ENCODE measurements at regions not wholly inside any gene's neighbourhood (a gene's known extent, or its start where the extent isn't known, plus 50 kb on each side); places are given as distances from the start of the nearest gene placed in this dataset.

DNA sequence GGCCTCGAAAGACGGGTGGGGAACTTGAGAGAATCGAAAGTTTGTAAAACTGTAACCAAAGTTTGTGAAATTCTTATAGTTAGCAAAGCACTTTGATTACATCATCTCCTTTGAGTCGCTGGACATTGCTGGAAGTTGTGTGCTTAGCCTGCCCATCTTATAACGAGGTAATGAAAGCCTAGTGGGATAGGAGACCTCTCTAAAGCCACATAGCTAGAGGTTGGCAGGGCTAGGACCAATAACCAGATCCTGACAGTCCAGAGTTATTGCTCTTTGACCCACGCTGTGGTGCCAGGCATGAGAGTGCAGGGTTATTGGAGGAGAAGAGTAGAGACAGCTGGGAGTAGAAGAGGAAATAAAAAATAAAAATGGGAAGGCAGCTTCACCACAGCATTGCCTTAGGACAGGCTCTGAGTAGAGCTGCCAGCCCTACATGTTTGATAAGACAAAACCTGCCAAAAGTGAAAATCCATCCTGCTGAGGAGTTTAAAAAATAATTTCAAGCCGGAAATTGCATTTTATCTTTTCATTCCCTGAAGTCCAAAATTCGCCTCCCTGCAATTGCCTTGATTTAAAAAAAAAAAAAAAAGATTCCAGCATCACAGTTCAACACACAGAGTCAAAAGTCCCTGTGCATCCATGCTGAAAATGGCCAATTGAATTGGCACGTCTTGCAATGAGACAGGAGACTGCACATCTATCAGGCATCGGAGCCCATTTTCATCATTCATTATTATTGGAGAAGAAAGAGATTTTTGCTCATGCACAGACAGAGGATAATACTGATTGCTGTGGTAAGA lies 225.5 kb upstream of the POU2AF2 start:
- ATAC-seq (no peak), DNase-seq (ENCODE audit: low spot score) (no peak)
- peaks cover 3% of the 10 kb centered on the region; the same call in 1 of the 2 replicates for H3K9me3 Mint-ChIP-seq
- H3K36me3 Mint-ChIP-seq: no peaks in the 10 kb centered on the region
- CTCF ChIA-PET: no interaction called here
- POLR2A ChIA-PET: no interaction called here
- H3K27ac Mint-ChIP-seq: no peak overlapping the region
- H3K27me3 Mint-ChIP-seq (ENCODE audit: low read depth): no peaks in the 10 kb centered on the region
- no peak overlapping the region for H3K4me3 Mint-ChIP-seq
- TF ChIP-seq, protein P1, sequence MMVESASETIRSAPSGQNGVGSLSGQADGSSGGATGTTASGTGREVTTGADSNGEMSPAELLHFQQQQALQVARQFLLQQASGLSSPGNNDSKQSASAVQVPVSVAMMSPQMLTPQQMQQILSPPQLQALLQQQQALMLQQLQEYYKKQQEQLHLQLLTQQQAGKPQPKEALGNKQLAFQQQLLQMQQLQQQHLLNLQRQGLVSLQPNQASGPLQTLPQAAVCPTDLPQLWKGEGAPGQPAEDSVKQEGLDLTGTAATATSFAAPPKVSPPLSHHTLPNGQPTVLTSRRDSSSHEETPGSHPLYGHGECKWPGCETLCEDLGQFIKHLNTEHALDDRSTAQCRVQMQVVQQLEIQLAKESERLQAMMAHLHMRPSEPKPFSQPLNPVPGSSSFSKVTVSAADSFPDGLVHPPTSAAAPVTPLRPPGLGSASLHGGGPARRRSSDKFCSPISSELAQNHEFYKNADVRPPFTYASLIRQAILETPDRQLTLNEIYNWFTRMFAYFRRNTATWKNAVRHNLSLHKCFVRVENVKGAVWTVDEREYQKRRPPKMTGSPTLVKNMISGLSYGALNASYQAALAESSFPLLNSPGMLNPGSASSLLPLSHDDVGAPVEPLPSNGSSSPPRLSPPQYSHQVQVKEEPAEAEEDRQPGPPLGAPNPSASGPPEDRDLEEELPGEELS (CRISPR knock-in tag; IDR thresholded peaks at IDR 0.05): no peak
- peaks cover 8% of the 10 kb centered on the region; the same call in 1 of the 2 replicates for H3K4me1 Mint-ChIP-seq

DNA sequence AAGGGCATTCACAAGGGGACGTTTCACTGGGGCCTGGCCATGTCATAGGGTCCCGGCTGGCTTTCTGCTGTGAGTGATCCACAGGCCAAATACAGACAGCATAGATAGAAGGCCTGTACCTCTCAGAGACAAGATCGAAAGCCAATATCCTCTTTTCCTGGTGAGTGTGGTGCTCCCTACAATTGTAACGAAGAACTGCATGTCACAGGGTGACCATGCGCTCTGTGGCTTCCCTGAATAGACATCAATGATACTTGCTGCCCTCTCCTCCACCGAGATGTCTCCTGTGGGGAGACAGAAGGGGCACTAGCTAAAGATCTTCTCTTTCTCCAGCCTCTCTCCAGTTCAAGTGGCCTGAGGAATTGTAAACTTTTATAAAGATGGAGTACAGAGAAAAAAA lies 226.1 kb upstream of the POU2AF2 start:
- no peak for TF ChIP-seq GRHL2 (CRISPR knock-in tag; IDR thresholded peaks at IDR 0.05; ENCODE audit: insufficient replicate concordance, severe bottlenecking)
- TF ChIP-seq SMAD4 (CRISPR knock-in tag; IDR thresholded peaks at IDR 0.05): no peak
- TF ChIP-seq ZNF263 (CRISPR knock-in tag; IDR thresholded peaks at IDR 0.05; ENCODE audit: low read depth): no peak
- no peak for TF ChIP-seq NFYB (CRISPR knock-in tag; conservative IDR thresholded peaks at IDR 0.05; ENCODE audit: low read depth)
- TF ChIP-seq, protein P2, sequence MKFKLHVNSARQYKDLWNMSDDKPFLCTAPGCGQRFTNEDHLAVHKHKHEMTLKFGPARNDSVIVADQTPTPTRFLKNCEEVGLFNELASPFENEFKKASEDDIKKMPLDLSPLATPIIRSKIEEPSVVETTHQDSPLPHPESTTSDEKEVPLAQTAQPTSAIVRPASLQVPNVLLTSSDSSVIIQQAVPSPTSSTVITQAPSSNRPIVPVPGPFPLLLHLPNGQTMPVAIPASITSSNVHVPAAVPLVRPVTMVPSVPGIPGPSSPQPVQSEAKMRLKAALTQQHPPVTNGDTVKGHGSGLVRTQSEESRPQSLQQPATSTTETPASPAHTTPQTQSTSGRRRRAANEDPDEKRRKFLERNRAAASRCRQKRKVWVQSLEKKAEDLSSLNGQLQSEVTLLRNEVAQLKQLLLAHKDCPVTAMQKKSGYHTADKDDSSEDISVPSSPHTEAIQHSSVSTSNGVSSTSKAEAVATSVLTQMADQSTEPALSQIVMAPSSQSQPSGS (CRISPR knock-in tag; IDR thresholded peaks at IDR 0.05; ENCODE audit: borderline replicate concordance, low read depth): no peak
- no peak for TF ChIP-seq JUN (CRISPR knock-in tag; IDR thresholded peaks at IDR 0.05)
- TF ChIP-seq, protein P3, sequence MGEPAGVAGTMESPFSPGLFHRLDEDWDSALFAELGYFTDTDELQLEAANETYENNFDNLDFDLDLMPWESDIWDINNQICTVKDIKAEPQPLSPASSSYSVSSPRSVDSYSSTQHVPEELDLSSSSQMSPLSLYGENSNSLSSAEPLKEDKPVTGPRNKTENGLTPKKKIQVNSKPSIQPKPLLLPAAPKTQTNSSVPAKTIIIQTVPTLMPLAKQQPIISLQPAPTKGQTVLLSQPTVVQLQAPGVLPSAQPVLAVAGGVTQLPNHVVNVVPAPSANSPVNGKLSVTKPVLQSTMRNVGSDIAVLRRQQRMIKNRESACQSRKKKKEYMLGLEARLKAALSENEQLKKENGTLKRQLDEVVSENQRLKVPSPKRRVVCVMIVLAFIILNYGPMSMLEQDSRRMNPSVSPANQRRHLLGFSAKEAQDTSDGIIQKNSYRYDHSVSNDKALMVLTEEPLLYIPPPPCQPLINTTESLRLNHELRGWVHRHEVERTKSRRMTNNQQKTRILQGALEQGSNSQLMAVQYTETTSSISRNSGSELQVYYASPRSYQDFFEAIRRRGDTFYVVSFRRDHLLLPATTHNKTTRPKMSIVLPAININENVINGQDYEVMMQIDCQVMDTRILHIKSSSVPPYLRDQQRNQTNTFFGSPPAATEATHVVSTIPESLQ (CRISPR knock-in tag; IDR thresholded peaks at IDR 0.05): no peak
- no peak for TF ChIP-seq ZNF232 (CRISPR knock-in tag; IDR thresholded peaks at IDR 0.05)
- Mint-ChIP-seq H3K4me3 (no peak overlapping the region), H3K4me1 (peaks cover 8% of the 10 kb centered on the region; the same call in 1 of the 2 replicates), H3K36me3 (no peaks in the 10 kb centered on the region), H3K27ac (no peak overlapping the region), H3K27me3 (ENCODE audit: low read depth) (no peaks in the 10 kb centered on the region), H3K9me3 (peaks cover 3% of the 10 kb centered on the region; the same call in 1 of the 2 replicates)
- DNase-seq (ENCODE audit: low spot score): no peak
- ATAC-seq: no peak
- ChIA-PET CTCF (no interaction called here), POLR2A (no interaction called here)

DNA sequence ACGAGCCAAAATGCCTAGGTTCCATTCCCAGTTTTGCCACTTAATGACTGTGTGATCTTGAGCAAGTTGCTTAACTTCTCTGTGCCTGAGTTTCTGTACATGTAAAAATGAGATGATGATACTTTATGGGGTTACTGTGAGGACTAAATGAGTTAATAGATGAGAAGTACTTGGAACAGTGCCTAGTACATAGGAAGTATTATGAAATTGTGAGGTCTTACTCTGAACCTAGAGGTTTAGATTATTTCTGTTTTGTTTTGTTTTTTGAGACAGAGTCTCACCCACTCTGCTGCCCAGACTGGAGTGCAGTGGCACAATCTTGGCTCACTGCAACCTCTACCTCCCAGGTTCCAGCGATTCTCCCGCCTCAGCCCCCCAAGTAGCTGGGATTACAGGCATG lies 227.0 kb upstream of the POU2AF2 start:
- TF ChIP-seq ZNF263 (CRISPR knock-in tag; IDR thresholded peaks at IDR 0.05; ENCODE audit: low read depth): no peak
- TF ChIP-seq, protein P4, sequence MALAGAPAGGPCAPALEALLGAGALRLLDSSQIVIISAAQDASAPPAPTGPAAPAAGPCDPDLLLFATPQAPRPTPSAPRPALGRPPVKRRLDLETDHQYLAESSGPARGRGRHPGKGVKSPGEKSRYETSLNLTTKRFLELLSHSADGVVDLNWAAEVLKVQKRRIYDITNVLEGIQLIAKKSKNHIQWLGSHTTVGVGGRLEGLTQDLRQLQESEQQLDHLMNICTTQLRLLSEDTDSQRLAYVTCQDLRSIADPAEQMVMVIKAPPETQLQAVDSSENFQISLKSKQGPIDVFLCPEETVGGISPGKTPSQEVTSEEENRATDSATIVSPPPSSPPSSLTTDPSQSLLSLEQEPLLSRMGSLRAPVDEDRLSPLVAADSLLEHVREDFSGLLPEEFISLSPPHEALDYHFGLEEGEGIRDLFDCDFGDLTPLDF (CRISPR knock-in tag; IDR thresholded peaks at IDR 0.05): no peak
- TF ChIP-seq, protein P2 (CRISPR knock-in tag; IDR thresholded peaks at IDR 0.05; ENCODE audit: borderline replicate concordance, low read depth): no peak
- no peak for TF ChIP-seq TEAD4 (CRISPR knock-in tag; IDR thresholded peaks at IDR 0.05)
- TF ChIP-seq SMAD3 (CRISPR knock-in tag; IDR thresholded peaks at IDR 0.05; ENCODE audit: borderline replicate concordance): no peak
- TF ChIP-seq SMAD4 (CRISPR knock-in tag; IDR thresholded peaks at IDR 0.05): no peak
- no peak for TF ChIP-seq JUN (CRISPR knock-in tag; IDR thresholded peaks at IDR 0.05)
- TF ChIP-seq, protein P5, sequence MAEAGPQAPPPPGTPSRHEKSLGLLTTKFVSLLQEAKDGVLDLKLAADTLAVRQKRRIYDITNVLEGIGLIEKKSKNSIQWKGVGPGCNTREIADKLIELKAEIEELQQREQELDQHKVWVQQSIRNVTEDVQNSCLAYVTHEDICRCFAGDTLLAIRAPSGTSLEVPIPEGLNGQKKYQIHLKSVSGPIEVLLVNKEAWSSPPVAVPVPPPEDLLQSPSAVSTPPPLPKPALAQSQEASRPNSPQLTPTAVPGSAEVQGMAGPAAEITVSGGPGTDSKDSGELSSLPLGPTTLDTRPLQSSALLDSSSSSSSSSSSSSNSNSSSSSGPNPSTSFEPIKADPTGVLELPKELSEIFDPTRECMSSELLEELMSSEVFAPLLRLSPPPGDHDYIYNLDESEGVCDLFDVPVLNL (CRISPR knock-in tag; IDR thresholded peaks at IDR 0.05; ENCODE audit: borderline replicate concordance, low read depth): no peak
- TF ChIP-seq, protein P6, sequence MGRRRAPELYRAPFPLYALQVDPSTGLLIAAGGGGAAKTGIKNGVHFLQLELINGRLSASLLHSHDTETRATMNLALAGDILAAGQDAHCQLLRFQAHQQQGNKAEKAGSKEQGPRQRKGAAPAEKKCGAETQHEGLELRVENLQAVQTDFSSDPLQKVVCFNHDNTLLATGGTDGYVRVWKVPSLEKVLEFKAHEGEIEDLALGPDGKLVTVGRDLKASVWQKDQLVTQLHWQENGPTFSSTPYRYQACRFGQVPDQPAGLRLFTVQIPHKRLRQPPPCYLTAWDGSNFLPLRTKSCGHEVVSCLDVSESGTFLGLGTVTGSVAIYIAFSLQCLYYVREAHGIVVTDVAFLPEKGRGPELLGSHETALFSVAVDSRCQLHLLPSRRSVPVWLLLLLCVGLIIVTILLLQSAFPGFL (CRISPR knock-in tag; IDR thresholded peaks at IDR 0.05; ENCODE audit: borderline replicate concordance): no peak
- no peak for TF ChIP-seq ZNF416 (CRISPR knock-in tag; IDR thresholded peaks at IDR 0.05)
- TF ChIP-seq, protein P7, sequence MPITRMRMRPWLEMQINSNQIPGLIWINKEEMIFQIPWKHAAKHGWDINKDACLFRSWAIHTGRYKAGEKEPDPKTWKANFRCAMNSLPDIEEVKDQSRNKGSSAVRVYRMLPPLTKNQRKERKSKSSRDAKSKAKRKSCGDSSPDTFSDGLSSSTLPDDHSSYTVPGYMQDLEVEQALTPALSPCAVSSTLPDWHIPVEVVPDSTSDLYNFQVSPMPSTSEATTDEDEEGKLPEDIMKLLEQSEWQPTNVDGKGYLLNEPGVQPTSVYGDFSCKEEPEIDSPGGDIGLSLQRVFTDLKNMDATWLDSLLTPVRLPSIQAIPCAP (CRISPR knock-in tag; IDR thresholded peaks at IDR 0.05): no peak
- TF ChIP-seq, protein P8, sequence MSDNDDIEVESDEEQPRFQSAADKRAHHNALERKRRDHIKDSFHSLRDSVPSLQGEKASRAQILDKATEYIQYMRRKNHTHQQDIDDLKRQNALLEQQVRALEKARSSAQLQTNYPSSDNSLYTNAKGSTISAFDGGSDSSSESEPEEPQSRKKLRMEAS (CRISPR knock-in tag; IDR thresholded peaks at IDR 0.05): no peak
- peaks cover 8% of the 10 kb centered on the region; the same call in 1 of the 2 replicates for H3K4me1 Mint-ChIP-seq
- no peak for ATAC-seq

More for the DNA sequence above, 227.0 kb upstream of the POU2AF2 start:
- DNase-seq (ENCODE audit: low spot score): no peak
- Mint-ChIP-seq H3K27ac (no peak overlapping the region), H3K4me3 (no peak overlapping the region), H3K36me3 (no peaks in the 10 kb centered on the region), H3K9me3 (peaks cover 3% of the 10 kb centered on the region; the same call in 1 of the 2 replicates), H3K27me3 (ENCODE audit: low read depth) (no peaks in the 10 kb centered on the region)
- ChIA-PET CTCF (no interaction called here), POLR2A (no interaction called here)
